GM12872 (cell line): ENCODE measurements at regions not wholly inside any gene's neighbourhood (a gene's known extent, or its start where the extent isn't known, plus 50 kb on each side); places are given as distances from the start of the nearest gene placed in this dataset.

Experiments
- TF ChIP-seq, protein P1 (sequence below): IDR thresholded peaks from 3 replicates; pipeline ENCODE4 v1.5.1; 2011; ENCODE audit warnings: low read depth, mild to moderate bottlenecking, low read length, moderate library complexity; ENCODE audit not compliant: insufficient read depth

GRCh38 chr10:42982891-42983506 is 93.9 kb upstream of the RET start:
- TF ChIP-seq, protein P1, sequence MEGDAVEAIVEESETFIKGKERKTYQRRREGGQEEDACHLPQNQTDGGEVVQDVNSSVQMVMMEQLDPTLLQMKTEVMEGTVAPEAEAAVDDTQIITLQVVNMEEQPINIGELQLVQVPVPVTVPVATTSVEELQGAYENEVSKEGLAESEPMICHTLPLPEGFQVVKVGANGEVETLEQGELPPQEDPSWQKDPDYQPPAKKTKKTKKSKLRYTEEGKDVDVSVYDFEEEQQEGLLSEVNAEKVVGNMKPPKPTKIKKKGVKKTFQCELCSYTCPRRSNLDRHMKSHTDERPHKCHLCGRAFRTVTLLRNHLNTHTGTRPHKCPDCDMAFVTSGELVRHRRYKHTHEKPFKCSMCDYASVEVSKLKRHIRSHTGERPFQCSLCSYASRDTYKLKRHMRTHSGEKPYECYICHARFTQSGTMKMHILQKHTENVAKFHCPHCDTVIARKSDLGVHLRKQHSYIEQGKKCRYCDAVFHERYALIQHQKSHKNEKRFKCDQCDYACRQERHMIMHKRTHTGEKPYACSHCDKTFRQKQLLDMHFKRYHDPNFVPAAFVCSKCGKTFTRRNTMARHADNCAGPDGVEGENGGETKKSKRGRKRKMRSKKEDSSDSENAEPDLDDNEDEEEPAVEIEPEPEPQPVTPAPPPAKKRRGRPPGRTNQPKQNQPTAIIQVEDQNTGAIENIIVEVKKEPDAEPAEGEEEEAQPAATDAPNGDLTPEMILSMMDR: no peak

DNA sequence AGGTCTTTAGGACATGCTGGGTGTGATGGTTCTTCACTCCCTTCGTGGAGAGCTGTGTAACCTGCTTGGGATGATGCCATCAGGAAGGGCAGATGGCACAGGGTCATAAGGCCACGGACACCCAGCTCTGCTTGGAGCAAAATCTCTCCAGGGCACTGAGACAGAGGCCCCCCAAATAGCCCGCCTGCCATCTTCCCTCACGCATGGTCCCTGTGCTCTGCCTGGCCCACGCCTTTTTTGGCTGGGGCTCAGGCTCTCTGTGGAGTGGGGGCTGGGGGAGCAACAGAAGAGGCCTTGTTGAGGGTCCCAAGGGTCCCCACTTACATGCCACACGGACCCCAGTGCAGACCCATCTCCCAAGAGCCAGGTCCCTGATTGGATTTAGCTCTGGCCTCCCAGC is 93.3 kb upstream of the RET start:
- TF ChIP-seq, protein P1: no peak

- TF ChIP-seq, protein P1: no peak
Observed at GRCh38 chr10:42984035-42984610, 92.7 kb upstream of the RET start.

DNA sequence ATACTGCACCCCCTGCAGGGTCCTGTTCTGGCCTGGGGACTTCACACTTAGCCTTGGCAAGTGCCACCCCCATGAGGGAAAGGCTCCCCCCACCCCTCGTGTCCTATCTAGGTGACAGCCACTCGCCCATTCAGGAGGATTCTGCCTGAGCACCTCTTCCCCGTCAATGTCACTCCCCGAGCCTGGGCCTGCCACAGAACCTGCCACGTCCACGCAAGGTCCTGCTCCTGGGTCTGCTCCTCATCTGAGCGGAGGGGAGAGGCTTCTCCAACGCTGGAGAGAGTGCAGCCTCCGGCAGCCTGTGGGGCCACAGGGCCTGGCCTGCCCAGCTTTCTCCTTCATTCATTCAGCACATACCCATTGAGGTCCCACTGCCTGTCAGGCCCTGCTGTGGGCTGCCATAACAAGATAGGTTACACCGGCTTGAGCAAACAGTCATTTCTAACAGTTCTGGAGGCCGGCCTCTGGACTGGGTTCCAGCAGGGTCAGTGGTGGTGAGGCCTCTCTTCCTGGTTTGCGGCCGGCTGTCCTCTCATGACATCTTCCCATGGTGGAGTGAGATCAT is 92.0 kb upstream of the RET start:
- TF ChIP-seq, protein P1: no peak

DNA sequence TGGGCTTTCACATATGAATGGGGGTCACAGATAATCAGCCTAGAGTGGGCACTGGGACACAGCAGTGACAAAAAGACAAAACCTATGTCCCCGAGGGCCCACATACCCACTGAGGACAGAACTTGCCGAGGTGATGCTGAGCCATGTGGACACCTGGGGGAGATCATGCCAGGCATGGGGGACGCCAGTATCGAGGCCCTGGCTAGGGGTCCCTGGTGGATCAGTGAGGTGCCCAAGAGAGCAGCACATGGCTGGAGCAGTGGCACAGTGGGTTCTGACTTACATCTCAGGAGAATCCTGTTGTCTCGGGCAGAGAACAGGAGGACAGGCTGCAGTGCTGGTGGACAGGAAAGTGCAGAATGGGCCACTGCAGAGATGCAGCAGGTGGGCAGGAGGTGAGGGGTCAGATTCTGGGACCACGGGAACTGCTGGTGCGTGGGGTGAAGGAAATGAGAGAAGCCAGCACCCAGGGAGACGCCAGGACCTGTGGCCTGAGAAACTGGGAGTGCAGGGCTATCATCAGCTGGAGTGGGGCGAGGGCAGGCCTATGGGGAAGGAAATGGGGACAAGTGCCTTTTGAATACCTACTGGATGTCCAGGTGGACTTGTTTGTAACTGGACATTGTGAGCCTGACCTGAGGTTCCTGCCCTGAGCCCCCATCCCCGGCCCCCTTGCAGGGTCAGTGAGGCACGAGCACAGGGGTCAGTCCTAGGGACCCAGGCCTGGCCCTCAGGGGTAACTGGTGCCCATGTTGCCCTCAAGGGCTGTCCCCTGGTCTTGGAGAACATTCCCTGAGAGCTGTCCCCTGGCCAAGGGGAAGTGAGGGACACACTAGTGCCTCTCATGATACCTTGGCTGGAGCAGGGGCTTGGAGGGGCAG is 91.2 kb upstream of the RET start:
- TF ChIP-seq, protein P1: no peak

DNA sequence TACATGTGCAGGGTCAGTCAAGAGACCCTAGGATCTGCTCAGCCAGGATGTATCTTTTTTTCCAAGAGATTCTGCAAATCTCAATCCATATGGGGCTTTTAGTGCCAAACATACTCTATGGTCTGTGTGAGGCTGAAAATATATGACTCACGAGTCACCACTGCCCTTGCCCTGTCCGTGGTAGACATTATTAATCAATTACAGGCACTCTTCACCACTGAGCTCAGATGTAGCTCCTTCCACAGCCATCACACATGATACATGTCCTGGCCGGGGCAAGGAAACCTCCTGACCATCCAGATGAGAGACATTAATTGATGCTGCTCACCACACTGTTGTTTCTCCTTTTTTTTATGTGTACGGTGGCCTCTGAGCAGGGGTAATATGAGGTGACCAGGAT is 90.2 kb upstream of the RET start:
- TF ChIP-seq, protein P1: no peak

- TF ChIP-seq, protein P1: no peak
Observed at GRCh38 chr10:42987121-42987541, 89.7 kb upstream of the RET start.
